ENCODE measurements at regions not wholly inside any gene's neighbourhood (a gene's known extent, or its start where the extent isn't known, plus 50 kb on each side); places are given as distances from the start of the nearest gene placed in this dataset.

DNA sequence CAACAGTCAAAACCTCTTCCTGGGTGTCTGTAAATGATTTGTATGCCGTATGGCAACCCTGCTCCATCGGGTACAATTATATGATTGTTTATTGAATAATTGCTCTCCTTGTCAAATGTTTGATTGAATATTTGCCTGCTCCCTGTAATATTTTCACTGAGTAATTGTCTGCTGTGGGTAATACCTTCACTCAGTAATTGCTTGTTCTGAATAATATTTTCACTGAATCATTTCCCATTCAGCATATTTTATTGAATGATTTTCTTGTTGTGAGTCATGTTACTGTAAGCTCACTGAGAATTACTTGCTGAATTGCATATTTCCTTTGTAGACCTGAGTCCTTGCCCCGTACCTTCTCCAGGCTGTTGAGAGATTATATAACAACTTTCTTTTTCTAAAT is 535.2 kb downstream of the METTL4 start:
- DNase-seq: no peak

DNA sequence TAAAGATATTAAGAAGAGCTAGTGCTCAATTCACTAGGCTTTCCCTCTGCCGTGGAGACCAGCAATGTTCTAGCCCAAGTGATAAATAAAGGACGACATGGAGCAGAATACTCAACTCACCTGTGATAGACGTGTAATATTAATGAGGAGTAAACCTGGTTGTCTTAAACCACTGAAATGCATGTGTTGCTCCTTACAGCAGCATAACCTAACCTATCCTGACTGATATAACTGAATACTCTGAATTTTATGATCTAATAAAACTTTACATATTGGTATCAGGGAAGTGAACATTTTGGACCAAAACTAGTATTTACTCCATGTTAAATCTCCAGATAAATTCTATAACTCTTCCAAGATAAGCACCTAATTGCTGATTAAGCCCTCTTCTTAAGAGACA is 531.0 kb downstream of the METTL4 start:
- DNase-seq: no peak

DNA sequence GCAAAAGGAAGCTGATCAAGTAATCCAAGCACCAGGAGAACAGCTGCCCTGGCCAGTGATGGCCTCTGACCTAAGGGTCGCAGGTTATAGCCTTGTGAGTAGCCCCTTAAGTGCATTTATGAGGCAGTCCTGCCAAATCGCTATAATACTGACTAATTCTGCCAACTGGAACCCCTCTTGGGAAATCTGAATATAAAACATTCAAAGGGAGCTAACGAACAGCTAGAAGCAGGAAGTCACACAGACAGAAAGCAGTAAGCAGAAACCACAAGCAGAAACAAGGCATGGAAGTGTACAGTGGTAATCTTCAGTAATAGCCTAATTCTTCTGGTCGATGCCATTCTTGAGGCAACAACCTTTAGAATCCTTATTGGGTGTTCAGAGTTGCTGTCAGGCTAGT is 521.3 kb downstream of the METTL4 start:
- DNase-seq: no peak

DNA sequence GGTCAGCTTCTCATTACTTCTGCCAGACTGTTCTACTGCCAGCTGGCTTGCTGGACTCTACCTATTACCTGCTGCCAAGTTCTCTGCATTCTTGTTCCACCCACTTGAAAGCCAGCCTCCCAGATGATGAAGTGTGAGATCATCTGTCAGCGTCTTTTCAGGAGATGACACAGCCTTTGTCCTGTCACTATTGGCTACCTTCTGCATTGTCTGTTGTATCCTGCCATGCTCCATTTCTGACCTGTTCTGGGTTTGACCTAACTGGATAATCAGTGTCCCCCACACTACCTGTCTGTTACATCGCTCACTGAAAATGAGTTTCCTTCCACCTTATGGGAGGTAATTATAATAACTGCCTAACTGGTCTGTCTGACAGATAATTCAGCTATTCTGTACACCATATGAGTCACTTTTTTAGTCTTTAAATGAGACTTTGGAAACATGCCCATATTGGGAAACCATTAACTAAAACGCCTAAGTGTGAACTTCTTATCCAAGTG is 520.6 kb downstream of the METTL4 start:
- DNase-seq: no peak

DNA sequence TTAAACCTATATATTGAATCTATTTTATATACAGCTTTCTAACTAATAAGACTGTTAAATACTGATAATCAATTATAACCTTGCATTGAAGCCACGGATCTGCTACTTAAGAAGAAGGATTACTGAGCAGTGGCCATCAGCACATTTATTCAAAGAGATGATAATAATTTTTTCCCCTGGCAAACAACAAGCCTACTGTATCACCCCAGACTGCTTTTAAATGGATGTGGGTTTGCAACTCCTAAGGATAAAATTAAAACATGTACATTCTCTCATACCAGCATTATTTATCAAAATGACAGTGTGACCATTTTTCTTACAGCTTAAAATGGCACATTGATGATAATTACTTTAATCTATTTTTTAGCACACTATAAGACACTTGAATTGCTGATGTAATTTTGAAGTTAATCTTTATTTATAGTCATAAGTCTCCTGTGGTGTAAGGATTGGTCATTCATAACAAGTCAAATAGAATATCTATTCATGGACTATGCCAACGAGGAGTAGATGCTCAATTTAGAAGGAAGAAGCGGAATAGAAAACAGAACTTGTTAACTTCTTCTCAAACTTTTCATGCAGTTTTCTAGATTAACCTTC is 517.7 kb downstream of the METTL4 start:
- DNase-seq: no peak

DNA sequence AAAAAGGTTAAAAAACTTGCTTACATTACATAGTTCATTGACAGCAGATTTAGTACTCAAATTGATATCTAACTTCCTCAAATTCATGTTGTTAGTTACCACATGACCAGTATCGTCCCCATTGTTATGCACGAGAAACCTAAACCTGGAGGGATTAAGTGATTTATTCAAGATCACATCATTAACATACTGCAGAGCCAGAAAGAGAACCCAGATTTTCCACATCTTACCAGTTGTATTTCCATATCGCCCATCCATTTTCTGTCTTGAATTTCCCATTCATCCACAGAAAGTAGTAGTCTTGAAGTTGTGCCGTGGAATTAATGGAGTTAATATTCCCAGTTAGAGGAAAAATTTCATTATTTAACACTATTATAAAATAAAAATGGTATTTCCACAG is 512.0 kb downstream of the METTL4 start:
- no peak for DNase-seq

DNA sequence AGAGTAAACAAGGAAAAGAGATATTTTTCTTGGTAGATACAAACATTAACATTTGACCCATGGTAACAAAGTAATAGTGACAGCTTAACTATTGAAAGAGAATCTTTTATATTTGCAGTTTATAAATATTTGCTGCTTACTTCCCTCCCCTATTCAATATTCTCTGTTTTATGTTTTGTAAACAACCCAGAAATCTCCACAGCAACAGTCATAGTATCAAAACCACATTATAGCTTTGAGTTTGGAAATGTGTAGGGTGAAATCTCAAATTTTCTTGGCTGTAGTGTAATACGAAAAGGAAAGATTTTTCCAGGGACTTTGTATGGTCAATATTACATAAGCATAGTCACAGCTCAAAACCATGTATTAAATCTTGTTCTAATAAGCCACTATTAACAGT is 511.2 kb downstream of the METTL4 start:
- no peak for DNase-seq

DNA sequence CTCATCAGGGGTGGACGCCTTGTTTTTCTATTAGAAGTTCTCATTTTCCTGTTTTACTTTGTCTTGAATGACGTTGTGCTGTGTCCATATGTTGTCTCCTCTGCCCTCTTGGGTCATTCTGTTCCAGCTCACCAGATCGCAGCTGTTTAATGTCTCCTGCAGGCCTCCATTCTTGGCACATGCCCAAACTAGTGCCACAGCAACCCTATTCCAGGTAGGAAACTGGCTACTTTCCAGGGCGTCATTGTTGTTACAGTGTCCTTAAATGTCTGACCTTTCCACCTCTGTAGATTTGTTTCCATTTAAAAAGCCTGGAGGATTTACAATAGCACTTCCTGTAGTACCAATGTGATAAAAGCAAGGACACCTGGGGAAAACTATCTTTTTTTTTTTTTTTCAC is 500.7 kb downstream of the METTL4 start:
- no peak for DNase-seq

DNA sequence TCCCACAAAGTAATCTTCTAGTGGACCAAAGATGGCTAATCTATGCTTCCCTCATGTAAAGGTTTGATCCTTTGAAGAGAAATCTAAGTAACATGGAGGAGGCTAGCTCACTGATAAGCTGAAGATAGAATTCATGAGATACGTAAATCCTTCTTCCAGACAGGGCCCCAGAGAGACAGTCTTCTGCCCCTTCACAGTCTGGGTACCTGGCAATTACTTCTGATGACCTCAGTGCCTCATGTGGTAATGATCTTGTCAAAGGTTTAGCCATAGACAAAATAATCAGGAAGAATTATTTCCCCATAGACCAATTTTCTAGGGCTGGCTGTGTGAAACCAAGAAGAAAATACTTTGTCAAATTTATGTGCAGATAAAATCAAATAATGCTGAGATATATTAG is 495.8 kb downstream of the METTL4 start:
- no peak for DNase-seq

DNA sequence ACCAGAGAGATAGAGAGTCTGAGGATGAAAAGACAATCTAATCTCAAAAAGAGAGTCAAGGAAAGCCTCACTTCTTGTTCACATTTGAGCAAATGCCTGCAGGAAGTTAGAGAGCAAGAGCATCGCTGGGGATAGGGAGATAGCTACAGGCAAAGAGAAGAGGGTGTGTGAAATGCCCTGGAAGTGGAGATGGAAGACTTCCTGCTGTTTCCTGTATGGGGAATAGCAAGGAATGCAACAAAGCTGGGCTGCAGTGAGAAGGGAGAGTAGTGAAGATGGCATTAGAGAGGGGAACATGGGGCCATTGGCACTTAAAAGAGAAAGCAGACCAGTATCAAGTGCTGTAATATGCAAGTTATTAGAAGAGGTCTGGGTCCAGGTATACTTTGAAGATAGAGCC is 488.6 kb downstream of the METTL4 start:
- DNase-seq: no peak

DNA sequence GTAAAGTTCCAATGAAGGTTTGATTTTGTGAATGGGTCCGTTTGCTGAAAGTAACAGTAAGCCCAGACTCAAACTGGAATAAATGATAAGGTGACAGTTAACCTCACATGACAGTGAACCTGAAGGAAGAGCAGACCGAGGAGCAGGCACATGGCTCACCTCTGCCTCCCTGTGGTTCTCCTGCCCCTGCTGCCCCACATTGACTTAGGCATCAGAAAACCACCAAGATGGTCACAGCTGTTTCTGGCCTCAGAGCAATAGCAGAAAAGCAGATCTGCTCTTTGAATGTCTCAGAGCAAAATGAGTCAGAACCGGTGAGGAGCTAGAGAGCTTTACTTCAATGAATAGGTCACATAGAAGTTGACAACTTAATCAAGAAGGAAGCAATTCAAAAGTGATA is 487.6 kb downstream of the METTL4 start:
- no peak for DNase-seq

DNA sequence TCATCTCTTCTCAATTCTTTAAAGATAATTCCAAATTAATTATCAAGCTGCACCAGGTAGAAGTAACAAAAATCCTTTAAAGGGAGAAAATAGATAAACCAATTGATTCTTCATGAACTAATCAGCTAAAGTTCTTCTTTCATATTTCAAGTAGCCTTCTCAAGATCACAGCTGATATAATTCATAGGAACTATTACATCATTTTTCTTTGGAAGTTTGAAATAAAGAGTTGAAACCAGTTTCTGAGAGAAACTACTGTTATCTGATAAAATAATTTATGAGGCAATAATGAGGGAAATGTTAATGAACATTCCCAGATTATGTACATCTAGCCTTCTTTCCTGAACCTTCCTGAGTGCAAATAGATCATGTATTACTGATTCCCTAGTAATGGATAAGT is 484.9 kb downstream of the METTL4 start:
- no peak for DNase-seq

DNA sequence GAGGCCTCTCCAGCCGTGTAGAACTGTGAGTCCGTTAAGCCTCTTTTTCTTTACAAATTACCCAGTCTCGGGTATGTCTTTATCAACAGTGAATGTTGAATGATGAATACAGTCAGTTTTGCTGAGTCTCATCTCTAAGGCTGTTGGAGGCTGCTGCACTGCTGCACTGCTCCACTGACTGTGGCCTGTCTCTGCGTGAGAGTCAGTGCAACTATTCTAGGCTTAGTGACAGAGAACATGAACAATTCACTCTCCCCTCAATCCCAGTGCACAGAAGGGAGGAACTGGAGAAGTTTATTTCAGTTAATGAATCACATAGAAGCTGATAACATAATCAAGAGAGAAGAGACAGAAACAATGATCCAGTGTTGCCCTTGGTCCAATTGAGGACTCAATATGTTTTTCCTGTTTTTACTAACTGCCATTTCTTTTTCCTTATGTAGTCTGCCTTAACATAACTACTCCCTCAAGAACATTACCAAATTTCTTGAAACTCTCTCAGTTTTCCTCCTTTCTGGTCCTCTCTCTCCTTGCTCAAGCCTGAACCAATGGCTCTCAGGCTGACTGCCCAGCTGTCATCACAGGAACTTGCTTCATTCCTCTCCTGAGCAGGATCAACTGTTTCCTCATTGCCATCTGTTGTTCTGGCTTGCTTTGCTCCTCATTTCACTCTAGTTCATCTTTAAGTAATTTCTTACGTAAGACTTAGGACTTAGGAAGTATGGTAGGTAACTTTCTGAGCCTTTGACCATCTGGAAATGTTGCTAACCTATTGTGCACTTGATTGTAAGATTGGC is 483.2 kb downstream of the METTL4 start:
- peak; percentile 14 to 19 for DNase-seq

DNA sequence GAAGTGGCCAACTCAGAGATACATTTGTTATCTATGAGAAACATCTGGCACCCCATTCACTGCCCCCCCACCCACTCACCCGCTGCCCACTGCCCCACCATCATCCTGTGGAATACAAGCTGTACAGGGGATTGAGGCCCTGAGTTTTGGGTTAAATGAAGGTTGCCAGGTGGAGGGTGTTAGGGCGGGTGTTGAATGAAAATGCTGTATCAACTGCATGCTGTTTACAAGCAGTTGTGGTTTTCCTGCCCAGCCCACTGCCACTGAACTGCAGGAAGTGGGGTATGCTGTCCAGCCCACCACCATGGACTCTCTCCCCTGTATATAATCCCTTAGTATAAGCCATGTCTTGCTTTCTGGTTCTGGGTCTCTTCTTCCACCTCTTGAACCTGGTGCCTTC is 481.9 kb downstream of the METTL4 start:
- no peak for DNase-seq

DNA sequence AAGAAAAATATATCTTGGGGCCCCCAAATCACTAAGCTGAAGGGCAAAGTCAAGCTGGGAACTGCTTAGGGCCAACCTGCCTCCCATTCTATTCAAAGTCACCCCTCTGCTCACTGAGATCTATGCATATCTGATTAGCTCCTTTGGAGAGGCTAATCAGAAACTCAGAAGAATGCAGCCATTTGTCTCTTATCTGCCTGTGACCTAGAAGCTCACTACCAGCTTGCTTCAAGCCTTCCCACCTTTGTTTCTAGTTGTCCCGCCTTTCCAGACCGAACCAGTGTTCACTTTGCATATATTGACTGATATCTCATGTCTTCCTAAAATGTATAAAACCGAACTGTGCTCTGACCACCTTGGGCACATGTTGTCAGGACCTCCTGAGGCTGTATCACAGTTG is 479.4 kb downstream of the METTL4 start:
- DNase-seq: no peak

DNA sequence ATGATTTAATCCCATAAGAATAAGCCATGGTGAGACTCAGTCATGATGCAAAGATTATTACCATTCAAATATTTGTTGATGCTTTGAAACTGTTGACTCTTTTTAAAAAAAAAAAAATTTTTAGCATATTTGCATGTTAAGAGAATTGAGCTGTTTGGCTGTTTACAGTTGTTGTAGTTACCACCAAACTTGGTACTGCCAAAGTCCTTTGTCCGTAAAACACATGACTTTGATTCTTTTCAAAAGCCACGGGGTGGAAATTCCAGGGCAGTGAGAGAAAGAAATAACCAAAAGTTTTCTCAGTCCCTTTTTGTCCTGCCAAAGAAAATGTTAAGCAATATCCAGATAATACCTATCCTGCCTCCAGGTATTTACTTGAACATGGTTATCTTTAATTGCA is 474.8 kb downstream of the METTL4 start:
- DNase-seq: no peak

DNA sequence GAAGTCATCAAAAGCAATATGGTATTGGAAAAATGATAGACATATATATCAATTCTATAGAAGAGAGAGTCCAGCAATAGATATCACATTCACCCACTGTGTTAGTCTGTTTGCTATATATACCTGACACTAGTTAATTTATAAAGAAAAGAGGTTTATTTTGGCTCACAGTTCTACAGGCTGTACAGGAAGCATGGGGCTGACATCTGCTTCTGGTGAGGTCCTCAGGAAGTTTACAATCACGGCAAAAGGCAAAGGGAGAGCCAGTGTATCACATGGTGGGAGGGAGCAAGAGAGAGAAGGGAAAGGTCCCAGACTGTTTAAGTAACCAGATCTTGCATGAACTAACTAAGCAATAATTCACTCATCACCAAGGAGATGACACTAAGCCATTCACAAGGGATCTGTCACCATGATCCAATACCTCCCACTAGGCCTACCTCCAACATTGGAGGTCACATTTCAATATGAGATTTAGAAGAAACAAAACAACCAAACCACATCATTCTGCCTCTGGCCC is 470.6 kb downstream of the METTL4 start:
- DNase-seq: no peak

DNA sequence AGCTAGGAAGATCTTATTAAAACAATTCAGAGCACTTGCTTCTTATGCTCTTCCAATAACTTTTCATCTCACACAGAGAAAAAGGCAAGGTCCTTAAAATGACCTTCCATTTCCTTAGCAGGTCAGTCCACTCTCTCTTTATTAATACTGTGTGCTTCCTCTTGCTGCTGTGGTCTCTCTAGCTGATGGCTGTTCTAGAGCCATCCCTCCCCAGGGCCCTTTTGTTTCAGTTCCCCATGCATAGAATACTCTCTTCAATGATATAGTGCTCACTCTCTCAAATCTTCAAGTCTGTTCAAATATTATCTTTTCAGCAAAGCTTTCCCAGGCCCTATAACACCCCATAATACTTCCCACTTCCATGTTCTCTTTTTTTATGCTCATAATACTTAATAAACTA is 469.3 kb downstream of the METTL4 start:
- no peak for DNase-seq

DNA sequence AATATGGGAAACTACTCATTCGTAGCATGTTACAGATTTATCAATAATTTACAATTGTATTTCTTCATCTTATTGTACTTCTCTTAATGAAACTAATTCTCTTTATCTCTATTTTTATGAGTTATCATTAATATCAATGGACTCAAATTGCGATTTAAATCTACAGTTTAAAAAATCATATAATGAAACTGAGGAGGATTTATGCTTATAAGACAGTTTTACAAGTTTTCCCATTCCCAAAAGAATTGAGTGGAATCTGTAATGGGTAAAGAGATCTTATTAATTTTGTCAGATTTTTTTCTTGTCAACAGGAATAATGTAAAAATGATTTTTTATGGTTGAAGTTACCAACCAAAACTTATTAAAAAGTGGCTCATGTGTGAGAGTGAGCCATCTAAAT is 468.0 kb downstream of the METTL4 start:
- no peak for DNase-seq

DNA sequence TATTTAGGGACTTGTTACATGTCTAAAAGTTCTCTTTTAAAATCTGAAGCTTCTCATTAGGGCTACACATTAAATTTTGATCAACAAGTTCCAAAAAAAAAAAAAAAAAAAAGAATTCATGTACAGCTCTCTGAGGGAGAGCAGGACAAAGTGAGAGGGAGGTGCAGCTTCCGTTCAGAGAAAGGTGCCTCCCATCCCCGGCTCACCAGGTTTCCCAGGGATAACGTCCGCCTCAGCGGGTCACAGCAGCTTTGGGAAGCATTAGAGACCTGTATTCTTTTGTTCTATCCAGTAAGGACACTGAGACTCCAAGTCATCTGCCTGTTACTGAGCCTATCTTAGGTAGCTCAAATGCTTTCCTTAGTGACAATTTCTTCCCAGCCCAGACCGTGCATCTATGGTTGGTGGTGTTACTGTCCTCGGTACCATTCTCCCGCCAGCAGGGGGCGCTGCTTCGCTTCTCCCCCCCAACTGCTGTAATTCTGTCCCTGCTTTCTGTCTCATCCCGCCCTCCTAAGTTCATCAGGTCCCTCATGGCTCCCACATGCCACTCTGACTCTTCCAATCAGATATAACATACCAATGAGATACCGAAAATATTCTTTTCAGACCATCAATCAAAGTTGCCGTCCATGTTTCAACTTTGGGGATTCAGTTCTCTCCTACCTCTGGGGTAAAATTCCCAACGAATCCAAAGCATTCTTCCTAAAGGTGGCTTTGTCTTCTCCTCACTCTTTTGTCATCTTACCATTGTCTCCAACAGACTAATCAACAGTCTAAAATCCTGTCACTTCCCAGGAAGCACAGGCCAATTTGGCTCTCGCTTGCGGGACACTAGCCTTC is 466.5 kb downstream of the METTL4 start:
- peak; percentile 9 to 25 for DNase-seq

DNA sequence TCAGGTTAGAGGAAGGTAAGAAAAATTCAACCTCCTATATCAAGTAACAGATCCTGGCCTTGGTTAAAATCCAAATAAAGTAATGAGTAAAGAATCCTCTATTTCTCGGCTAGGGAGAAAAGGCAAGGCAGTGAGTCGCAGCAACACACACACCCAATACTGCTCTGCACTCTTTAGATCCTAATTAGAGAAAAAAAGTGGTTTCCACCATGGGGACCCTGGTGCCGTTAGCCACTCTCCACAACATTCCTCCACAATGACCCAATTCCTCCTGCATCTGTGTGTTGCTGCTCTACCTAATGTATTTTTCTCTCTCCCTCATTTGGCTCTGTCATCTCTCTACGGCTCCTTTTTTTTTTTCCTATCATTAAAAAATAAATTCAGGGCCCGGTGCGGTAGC is 462.7 kb downstream of the METTL4 start:
- no peak for DNase-seq

DNA sequence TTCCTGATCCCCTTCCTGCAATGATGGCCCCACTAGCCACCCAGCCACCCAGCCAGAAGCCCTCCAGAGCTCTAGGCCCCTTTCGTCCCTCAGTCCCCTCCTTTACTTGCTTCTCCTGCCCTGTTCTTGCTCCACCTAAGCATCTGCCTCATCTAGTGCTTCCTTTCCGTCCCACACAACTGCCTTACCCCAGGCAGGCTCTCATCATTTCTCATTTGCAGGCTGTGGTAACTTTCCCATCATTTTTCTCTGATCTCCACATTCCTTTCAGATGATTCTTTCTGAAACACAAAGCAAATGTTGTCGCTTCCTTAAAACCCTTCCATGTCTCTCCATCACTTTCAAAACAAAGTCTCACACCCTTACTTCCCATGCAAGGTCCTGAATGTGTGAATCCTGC is 459.8 kb downstream of the METTL4 start:
- no peak for DNase-seq
